Prostate gland (tissue), 2 donors: ENCODE measurements at regions not wholly inside any gene's neighbourhood (a gene's known extent, or its start where the extent isn't known, plus 50 kb on each side); places are given as distances from the start of the nearest gene placed in this dataset.

ENCODE experiments used
- POLR2AphosphoS5 ChIP-seq: sonication (generic); formaldehyde crosslinking; IDR thresholded peaks from one replicate; pipeline ENCODE4 v1.6.1; 2017; ENCODE audit warnings: antibody characterized with exemption
- TF ChIP-seq, protein P1 (sequence below), 4 experiments: fragments of 200-600 bp in 2 of 4; fragments of 450-650 bp in 2 of 4; sonication (generic) in 2 of 4; IDR thresholded peaks; 1 replicate in 3 of 4; 2 replicates in 1 of 4; pipeline ENCODE4 v1.5.1; 2016 to 2019; ENCODE audit warnings: antibody characterized with exemption in 4 of 4, mild to moderate bottlenecking in 2 of 4, moderate library complexity in 2 of 4

- no peak for TF ChIP-seq POLR2AphosphoS5
- TF ChIP-seq, protein P1, sequence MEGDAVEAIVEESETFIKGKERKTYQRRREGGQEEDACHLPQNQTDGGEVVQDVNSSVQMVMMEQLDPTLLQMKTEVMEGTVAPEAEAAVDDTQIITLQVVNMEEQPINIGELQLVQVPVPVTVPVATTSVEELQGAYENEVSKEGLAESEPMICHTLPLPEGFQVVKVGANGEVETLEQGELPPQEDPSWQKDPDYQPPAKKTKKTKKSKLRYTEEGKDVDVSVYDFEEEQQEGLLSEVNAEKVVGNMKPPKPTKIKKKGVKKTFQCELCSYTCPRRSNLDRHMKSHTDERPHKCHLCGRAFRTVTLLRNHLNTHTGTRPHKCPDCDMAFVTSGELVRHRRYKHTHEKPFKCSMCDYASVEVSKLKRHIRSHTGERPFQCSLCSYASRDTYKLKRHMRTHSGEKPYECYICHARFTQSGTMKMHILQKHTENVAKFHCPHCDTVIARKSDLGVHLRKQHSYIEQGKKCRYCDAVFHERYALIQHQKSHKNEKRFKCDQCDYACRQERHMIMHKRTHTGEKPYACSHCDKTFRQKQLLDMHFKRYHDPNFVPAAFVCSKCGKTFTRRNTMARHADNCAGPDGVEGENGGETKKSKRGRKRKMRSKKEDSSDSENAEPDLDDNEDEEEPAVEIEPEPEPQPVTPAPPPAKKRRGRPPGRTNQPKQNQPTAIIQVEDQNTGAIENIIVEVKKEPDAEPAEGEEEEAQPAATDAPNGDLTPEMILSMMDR (IDR thresholded peaks at IDR 0.05), result no peak
Measured at GRCh38 chr9:126112135-126112720, 214.4 kb upstream of the MVB12B start.
